K562 (cell line): ENCODE measurements at regions not wholly inside any gene's neighbourhood (a gene's known extent, or its start where the extent isn't known, plus 50 kb on each side); places are given as distances from the start of the nearest gene placed in this dataset.

Experiments
- ATAC-seq: fragments of 200-7000 bp; cut with Tn5 transposase; 3 replicates; pipeline ENCODE4 v1.9.1; 2020; ENCODE audit warnings: moderate library complexity
- BruUV-seq: library from RNA; stranded (reverse); fragments of 400-500 nt; replicated peaks from 2 replicates; lab custom pipeline; 2021; lab: Mats Ljungman, UMichigan
- CTCF ChIA-PET: fragments of 300-600 bp; formaldehyde crosslinking; extraction: SDS; loops from one replicate; lab custom pipeline; 2021; ENCODE audit warnings: low intra/inter-chr PET ratio; lab: Yijun Ruan, JAX
- POLR2A ChIA-PET: fragments of 300-600, 350-650 bp; sonication (Branson Sonifier 250); formaldehyde crosslinking; extraction: SDS; loops from one replicate; lab custom pipeline; 2021; ENCODE audit warnings: antibody characterized with exemption, inconsistent platforms; lab: Yijun Ruan, JAX
- DNase-seq, 4 experiments: peaks; one replicate each; pipeline versions ENCODE4 v3.0.0 to v3.0.0-alpha.2; 2011 to 2018; ENCODE audit warnings: low spot score in 3 of 4, mixed read lengths in 3 of 4; ENCODE audit errors: extremely low read depth in 1 of 4
- FAIRE-seq: peaks from 2 replicates; lab custom pipeline; 2011; peaks lifted over from hg19 to GRCh38; lab: Jason Lieb, UNC
- H2AFZ ChIP-seq: 2 replicates; pipeline ENCODE4 v1.6.0; 2011; ENCODE audit warnings: low read depth, low read length, control low read depth, inconsistent platforms
- H3K27ac ChIP-seq: fragments of 200-600 bp; 3 replicates; pipeline ENCODE4 v1.8.0; 2011; ENCODE audit warnings: low read depth, mild to moderate bottlenecking, control low read depth, inconsistent platforms, low read length, moderate library complexity, mixed read lengths; ENCODE audit errors: extremely low read depth
- H3K27me3 ChIP-seq, 2 experiments: fragments of 300-600 bp in 1 of 2; 2 replicates in 1 of 2; 3 replicates in 1 of 2; pipeline versions ENCODE4 v1.6.0 to v1.8.0; 2011; ENCODE audit warnings: inconsistent platforms in 2 of 2, low read length in 2 of 2, mild to moderate bottlenecking in 1 of 2, mixed read lengths in 1 of 2, moderate library complexity in 1 of 2; ENCODE audit not compliant: control insufficient read depth in 2 of 2, insufficient read depth in 2 of 2
- H3K36me3 ChIP-seq: fragments of 300-600 bp; 3 replicates; pipeline ENCODE4 v1.8.0; 2011; ENCODE audit warnings: mild to moderate bottlenecking, low read length, inconsistent platforms; ENCODE audit not compliant: control insufficient read depth, insufficient read depth
- H3K4me1 ChIP-seq, 2 experiments: fragments of 200-600 bp in 1 of 2; replicated peaks in 1 of 2; 2 replicates in 1 of 2; 3 replicates in 1 of 2; pipeline versions ENCODE4 v1.5.1 to v1.8.0; 2011; ENCODE audit warnings: inconsistent platforms in 2 of 2, low read length in 2 of 2, mild to moderate bottlenecking in 1 of 2, mixed read lengths in 1 of 2, moderate library complexity in 1 of 2; ENCODE audit not compliant: control insufficient read depth in 2 of 2, insufficient read depth in 2 of 2
- H3K4me2 ChIP-seq: 2 replicates; pipeline ENCODE4 v1.6.1; 2011; ENCODE audit warnings: low read length, control low read depth, inconsistent platforms, mixed read lengths; ENCODE audit not compliant: insufficient read depth
- H3K4me3 ChIP-seq: fragments of 200-600 bp; sonication (generic), shearing (Covaris generic); 2 replicates; pipeline ENCODE4 v1.5.1; 2016; ENCODE audit warnings: control low read depth, inconsistent platforms
- H3K79me2 ChIP-seq: fragments of 200-600 bp; 3 replicates; pipeline ENCODE4 v1.8.0; 2011; ENCODE audit warnings: low read length, inconsistent platforms; ENCODE audit not compliant: control insufficient read depth, insufficient read depth
- H3K9ac ChIP-seq, 2 experiments: 2 replicates each; pipeline versions ENCODE4 v1.6.0 to v1.6.1; 2011; ENCODE audit warnings: low read depth in 2 of 2, low read length in 2 of 2, control low read depth in 1 of 2, inconsistent platforms in 1 of 2, mild to moderate bottlenecking in 1 of 2, mixed read lengths in 1 of 2; ENCODE audit not compliant: insufficient read depth in 1 of 2
- H3K9me1 ChIP-seq: one replicate; pipeline ENCODE4 v1.6.0; 2011; ENCODE audit warnings: inconsistent platforms, mild to moderate bottlenecking, low read length, moderate library complexity; ENCODE audit not compliant: control insufficient read depth, insufficient read depth
- H3K9me3 ChIP-seq: replicated peaks from 2 replicates; pipeline ENCODE4 v1.5.1; 2011; ENCODE audit warnings: low read depth, low read length, inconsistent platforms; ENCODE audit not compliant: control insufficient read depth, insufficient read depth
- H4K20me1 ChIP-seq: replicated peaks from 2 replicates; pipeline ENCODE4 v1.6.1; 2011; ENCODE audit warnings: low read length, inconsistent platforms, mixed read lengths; ENCODE audit not compliant: control insufficient read depth, insufficient read depth
- AFF1 ChIP-seq, 2 experiments: fragments of 450-650 bp; IDR thresholded peaks; 2 replicates each; pipeline ENCODE4 v1.6.1; 2018; ENCODE audit warnings: mild to moderate bottlenecking in 2 of 2, low read depth in 1 of 2; ENCODE audit not compliant: partially characterized antibody in 2 of 2
- FOXJ2 ChIP-seq: fragments of 200-800 bp; sonication (Bioruptor generic); IDR thresholded peaks from 2 replicates; pipeline ENCODE4 v1.6.1; 2016; ENCODE audit warnings: missing genetic modification characterization, missing compliant biosample characterization
- HMGN3 ChIP-seq: IDR thresholded peaks from 2 replicates; pipeline ENCODE4 v1.6.1; 2011; ENCODE audit warnings: borderline replicate concordance, low read depth, mild to moderate bottlenecking, mixed read lengths, low read length; ENCODE audit not compliant: insufficient read length; ENCODE audit errors: extremely low read depth
- NR4A1 ChIP-seq, 2 experiments: fragments of 250-450 bp in 1 of 2; fragments of 450-650 bp in 1 of 2; sonication (Bioruptor Pico) in 1 of 2; IDR thresholded peaks; 2 replicates each; pipeline versions ENCODE4 v1.4.0 to v1.6.1; 2016 to 2020; ENCODE audit warnings: mild to moderate bottlenecking in 2 of 2, missing compliant biosample characterization in 1 of 2, missing genetic modification characterization in 1 of 2, moderate library complexity in 1 of 2
- NRF1 ChIP-seq, 2 experiments: fragments of 450-650 bp; IDR thresholded peaks in 1 of 2; conservative IDR thresholded peaks in 1 of 2; 2 replicates each; pipeline ENCODE4 v1.6.1; 2014; ENCODE audit warnings: mild to moderate bottlenecking in 2 of 2
- TEAD2 ChIP-seq: fragments of 450-650 bp; IDR thresholded peaks from 2 replicates; pipeline ENCODE4 v1.6.1; 2016; ENCODE audit warnings: missing genetic modification characterization, control low read depth, missing compliant biosample characterization
- ZZZ3 ChIP-seq: fragments of 450-650 bp; IDR thresholded peaks from 2 replicates; pipeline ENCODE4 v1.6.1; 2016; ENCODE audit warnings: antibody characterized with exemption, mild to moderate bottlenecking, moderate library complexity
- WGBS: fragments of 100-300 bp; shearing (Covaris generic); methylation state at CpG from one replicate; pipeline ENCODE4 v1.1.6; 2016; ENCODE audit warnings: low coverage, mixed read lengths; ENCODE audit not compliant: insufficient coverage; ENCODE audit errors: missing lambda C conversion rate; 5-methylcytosine and 5-hydroxymethylcytosine counted together
- in situ Hi-C: fragments of 300-500 bp; cut with MboI; formaldehyde crosslinking; loops from 4 replicates; pipeline ENCODE4 v1.15.0; 2018; ENCODE audit warnings: inconsistent platforms, mixed read lengths
- intact Hi-C: fragments of 100-400 bp; cut with micrococcal nuclease; formaldehyde crosslinking; loops from 2 replicates; pipeline ENCODE4 v1.14.2; 2022
- TF ChIP-seq, protein P1 (sequence below): sonication (generic); formaldehyde crosslinking; IDR thresholded peaks from 2 replicates; pipeline ENCODE4 v1.8.0; 2022; ENCODE audit warnings: mild to moderate bottlenecking, low read depth, missing genetic modification reagents

- Histone ChIP-seq H3K27me3 (peaks cover 7 to 22% of the 10 kb centered on the region in 2 experiments; a peak in 3 of 5 replicates), H2AFZ (no peak overlapping the region), H3K9me3 (no peaks in the 10 kb centered on the region), H3K4me3 (no peak overlapping the region), H3K79me2 (no peaks in the 10 kb centered on the region), H3K9ac (no peak overlapping the region), H3K9me1 (no peaks in the 10 kb centered on the region), H4K20me1 (no peaks in the 10 kb centered on the region), H3K4me2 (no peak overlapping the region), H3K4me1 (peaks cover 11 to 22% of the 10 kb centered on the region in 2 experiments), H3K36me3 (no peaks in the 10 kb centered on the region), H3K27ac (no peak overlapping the region)
- ChIA-PET POLR2A (interaction anchor here (3.3 kb wide), 1 partner anchor 12 kb away, joined by 15 read pairs; no protein-coding TSS in a partner anchor), CTCF (interaction anchor here (0.7 kb wide), 1 partner anchor 390 kb away, joined by 4 read pairs; no protein-coding TSS in a partner anchor)
- TF ChIP-seq ZZZ3 (no peak), TEAD2 (tag) (no peak), AFF1 (IDR thresholded peaks at IDR 0.05; ENCODE audit: low read depth in 1 of 2, partially characterized antibody in 2 of 2) (no peak), FOXJ2 (tag) (no peak), HMGN3 (no peak), NRF1 (conservative IDR thresholded peaks at IDR 0.05 in 1 of 2, IDR thresholded peaks at IDR 0.05 in 1 of 2) (peak; percentile 55 to 63), NR4A1 (CRISPR knock-in tag; IDR thresholded peaks at IDR 0.05) (no peak), NR4A1 (tag; IDR thresholded peaks at IDR 0.05) (no peak)
- TF ChIP-seq, protein P1, sequence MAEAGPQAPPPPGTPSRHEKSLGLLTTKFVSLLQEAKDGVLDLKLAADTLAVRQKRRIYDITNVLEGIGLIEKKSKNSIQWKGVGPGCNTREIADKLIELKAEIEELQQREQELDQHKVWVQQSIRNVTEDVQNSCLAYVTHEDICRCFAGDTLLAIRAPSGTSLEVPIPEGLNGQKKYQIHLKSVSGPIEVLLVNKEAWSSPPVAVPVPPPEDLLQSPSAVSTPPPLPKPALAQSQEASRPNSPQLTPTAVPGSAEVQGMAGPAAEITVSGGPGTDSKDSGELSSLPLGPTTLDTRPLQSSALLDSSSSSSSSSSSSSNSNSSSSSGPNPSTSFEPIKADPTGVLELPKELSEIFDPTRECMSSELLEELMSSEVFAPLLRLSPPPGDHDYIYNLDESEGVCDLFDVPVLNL (CRISPR knock-in tag): no peak
- in situ Hi-C loops (no loop called here), intact Hi-C loops (no loop called here)
- WGBS: 7% methylated on average over 4 of the region's 4 CpGs
- BruUV-seq: no TSS peak
- DNase-seq (no peak), ATAC-seq (no peak), FAIRE-seq (no peak)
These were observed 71.0 kb downstream of the C5orf15 start for GRCh38 chr5:133897431-133897830.
